HG03575 (cell line): ENCODE measurements at regions not wholly inside any gene's neighbourhood (a gene's known extent, or its start where the extent isn't known, plus 50 kb on each side); places are given as distances from the start of the nearest gene placed in this dataset.

ENCODE experiments used
- ATAC-seq: cut with Tn5 transposase; IDR thresholded peaks from one replicate; pipeline ENCODE4 v1.9.1; 2021; ENCODE audit not compliant: unreplicated experiment, insufficient number of reproducible peaks, low FRiP score; ENCODE audit errors: extremely low read depth

DNA sequence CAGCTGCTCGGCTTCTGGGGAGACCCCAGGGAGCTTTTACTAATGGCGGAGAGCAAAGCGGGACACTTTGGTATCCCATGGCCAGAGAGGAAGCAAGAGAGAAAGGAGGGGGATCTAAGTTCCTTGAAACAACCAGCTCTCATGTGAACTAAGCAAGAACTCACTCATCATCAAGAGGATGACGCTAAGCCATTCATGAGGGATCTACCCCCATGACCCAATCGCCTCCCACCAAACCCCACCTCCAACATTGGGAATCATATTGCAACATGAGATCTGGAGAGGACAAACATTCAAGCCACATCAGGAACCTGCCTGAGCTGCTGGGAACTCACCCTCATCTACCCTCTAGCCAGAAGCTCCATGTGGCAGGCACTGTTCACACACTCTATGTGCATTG lies 372.1 kb upstream of the RUNX1 start:
- no peak for ATAC-seq

DNA sequence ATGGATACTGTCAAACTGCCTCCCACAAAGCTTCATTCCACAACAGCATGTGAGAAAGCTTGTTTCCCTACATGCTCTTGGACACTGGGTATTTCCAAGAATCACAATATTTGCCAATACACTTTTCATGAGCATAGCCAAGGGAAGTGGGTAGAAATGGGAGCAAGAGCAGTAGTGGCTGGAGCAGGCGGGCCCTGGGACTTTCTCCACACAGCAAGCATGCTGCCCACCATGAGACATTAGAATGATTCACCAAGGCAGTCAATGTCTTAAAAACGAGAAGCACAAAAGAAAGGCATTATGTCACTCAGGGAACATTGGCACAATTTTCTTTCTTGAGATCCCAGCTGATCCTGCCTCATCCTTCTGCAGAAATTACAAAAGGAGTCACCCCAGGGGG lies 371.6 kb upstream of the RUNX1 start:
- no peak for ATAC-seq

DNA sequence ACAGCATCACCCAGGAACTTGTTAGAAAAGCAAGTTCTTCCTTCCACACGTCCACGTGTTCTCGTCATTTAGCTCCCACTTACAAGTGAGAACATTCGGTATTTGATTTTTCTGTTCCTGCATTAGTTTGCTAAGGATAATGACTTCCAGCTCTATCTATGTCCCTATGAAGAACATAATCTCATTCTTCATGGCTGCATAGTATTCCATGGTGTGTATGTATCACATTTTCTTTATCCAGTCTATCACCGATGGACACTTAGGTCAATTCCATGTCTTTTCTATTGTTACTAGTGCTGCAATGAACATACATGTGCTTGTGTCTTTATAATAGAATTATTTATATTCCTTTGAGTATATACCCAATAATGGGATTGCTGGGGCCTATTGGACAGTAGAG lies 368.7 kb upstream of the RUNX1 start:
- ATAC-seq, result no peak

DNA sequence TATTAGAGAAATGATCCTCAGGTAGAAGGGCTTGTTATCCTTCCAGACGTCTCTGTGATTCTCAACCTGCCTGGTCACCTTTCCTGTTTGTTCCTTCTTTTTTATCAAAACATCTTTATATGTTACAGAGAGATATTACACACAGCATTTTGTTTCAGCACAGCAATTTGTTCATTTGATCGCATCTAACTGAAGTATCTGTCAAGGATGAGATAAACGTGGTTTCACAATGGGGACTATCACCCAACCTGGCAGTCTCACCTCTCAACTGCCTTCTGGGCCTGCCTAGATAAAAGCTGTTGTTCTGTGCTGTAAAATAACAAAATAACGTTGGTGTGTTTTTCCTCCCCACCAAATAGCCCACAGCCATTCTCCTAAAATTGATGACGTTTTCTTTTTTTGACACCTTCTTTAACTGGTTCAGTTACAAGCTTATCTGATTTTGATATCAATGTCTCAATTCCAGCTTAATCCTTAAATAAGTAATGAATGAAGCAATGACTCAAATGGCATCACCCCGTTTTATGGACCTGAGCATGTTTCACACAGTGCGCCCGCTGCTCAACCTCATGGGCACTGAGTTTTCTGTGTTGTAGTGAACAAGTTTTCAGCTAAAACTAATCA lies 367.9 kb upstream of the RUNX1 start:
- no peak for ATAC-seq

DNA sequence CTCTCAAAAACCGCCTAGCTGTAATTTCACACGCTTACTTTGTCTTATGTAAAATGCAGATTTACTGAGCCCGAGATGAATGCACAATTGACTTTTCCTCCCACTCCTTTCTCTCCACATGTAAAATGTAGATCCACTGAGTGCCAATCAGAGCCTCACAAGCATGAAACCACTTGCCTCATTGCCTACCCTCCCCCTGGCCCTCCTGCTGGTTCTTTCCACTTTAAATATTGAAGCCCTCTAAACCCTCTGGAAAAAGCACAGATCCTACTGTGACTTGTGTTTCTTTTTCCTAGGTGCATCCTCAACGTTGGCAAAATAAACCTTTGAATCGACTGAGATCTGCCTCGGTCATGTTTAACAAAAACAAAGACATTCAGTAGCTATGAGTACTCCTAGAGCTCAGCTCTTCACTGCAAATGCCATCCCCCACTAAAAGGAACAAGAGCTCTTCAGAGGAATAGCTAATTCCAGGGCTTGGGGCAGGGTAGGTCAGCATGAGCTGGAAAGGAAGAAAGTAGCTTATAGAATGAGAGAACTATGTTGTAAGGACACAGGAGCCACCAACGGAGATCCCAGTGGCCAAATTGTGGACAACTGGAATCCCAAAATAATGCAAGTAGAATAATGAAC lies 365.5 kb upstream of the RUNX1 start:
- ATAC-seq, result no peak

DNA sequence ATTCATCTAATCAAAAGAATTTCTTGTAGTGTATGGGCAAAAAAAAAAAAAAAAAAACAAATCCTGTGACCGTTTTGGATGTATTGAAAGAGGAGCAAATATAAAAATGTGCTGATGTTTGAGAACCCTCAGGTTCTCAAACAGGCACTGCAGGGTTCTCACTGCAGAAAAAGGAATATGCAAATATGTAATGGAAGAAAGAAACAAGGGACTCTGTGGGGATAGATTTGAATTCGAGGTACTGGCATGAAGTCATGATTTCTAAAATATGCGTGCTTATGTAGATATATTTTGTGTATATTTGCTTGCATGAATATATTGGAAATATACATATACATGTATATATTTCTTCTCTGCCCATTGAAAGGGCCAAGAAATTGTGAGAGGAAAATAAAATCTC lies 365.0 kb upstream of the RUNX1 start:
- ATAC-seq, result no peak

DNA sequence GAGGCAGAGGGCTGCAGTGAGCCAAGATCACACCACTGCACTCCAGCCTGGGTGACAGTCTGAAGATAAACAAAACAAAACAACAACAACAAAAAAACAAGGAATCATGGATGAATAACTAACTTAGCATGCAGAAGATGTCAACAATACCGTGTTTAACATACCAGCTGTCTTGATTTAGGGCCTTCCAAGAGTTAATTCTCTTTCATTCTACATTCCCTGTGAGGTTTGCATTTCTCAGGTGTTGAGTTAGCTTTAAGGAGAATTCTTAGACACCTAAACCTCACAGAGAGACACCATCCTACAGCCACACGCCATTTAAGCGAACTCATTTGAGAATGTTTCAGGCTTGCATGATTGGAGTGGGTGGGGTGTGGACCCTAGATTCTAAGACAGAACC lies 363.1 kb upstream of the RUNX1 start:
- no peak for ATAC-seq

DNA sequence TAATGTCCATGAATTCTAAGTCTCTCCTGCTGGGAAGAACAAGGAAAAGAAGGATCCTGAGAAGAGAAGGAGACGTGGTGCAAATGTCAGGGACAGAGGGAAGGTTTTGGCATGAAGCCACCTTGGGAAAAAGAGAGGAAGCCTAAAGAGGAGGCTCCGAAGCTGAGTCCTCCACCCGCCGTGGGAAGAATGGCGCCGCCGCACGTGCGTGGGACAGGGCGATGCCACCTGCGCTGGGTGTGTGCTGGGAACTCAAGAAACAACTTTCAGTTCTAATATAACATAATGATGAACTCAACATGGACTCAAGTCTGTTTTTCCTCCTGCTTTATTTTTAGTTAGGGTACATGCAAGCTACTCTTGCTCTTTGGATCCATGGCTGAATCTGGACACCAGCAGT lies 362.3 kb upstream of the RUNX1 start:
- ATAC-seq, result no peak

DNA sequence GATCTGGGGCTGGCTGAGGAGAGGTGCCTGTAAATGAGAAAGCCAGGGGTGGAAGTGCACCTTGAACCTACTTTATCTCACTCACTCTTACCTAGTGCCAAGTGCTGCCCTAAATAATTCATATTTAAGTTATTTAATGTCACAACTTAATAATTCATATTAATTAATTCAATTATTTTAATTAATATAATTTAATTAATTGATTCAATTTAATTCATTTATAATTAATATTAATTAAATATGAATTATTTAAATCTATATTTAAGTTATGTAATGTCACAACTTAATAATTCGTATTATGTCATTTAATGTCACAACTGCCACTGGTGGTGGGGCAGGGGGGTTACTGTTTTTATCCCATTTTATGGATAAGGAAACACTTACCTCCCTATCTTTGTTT lies 361.6 kb upstream of the RUNX1 start:
- no peak for ATAC-seq

DNA sequence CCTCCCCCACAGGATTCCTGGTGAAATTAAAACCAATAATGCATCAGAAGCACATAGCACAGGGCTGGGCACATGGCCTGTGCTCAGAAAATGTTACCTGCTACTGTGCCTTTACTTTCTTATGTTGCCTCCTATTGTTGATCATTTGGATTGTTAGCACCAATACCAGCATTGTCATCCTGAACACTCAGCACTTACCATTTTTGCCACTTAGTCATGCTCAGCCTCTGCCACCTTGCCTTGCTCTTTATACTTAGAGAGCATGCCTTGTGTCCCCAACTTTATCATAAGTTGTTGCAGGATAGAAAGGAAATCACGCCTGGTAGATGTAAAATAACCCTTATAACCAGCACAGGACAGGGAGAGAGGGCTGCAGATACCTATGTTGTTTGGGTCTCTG lies 361.0 kb upstream of the RUNX1 start:
- ATAC-seq, result no peak

DNA sequence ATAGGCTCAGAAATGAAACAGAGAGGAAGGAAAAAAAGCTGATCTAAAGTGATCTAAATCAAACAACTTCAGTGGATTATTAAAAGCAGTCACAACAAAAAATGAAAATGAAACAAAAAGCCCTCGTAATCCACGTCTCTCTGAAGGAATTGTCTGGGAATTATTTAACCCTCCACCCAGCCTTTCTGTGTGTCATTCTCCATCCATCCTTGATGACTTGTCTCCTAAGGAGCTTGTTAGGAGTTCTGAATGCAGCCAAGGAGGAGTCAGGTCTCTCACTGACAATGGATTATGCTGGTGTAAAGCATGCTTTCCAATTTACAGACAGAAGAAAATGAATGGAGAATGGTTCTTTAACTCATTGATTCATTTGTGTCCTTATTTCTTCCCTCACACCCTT lies 359.3 kb upstream of the RUNX1 start:
- ATAC-seq, result no peak

DNA sequence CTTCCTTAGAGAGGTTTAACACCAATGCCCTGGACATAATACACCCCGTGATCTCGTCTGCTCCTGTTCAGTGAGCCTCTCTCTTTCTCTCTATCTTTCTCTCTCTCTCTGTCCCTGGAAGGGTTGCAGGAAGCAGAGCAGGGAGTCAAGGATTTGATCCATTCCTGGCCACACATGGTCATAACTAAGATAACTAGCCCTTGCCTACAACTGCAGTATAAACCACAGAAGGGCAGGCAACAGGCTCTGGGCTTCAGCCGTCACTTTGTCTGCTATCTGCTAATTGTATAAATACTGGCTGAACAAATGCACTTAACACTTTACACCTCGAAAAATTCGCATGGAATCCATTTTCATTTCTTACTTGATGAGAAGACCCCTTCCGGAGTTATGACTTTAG lies 357.5 kb upstream of the RUNX1 start:
- ATAC-seq, result no peak

DNA sequence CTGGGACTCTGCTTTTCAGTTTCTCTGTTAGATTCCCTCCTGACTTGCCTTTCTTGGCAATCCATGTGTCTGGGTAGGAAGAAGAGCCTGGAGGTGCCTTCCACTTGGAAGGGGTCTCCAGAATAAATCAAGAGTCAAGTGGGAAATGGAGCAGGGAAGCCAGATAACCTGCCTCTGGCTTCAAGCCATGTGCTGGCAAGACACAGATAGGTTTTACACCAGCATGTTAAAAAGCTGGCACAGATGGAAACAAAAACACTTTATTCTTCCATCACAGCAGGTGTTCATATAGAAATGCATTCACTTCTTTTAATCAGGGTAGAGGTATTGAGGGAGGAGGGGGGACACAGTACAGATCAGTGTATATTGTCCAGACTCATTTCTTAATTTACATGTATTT lies 356.9 kb upstream of the RUNX1 start:
- no peak for ATAC-seq

DNA sequence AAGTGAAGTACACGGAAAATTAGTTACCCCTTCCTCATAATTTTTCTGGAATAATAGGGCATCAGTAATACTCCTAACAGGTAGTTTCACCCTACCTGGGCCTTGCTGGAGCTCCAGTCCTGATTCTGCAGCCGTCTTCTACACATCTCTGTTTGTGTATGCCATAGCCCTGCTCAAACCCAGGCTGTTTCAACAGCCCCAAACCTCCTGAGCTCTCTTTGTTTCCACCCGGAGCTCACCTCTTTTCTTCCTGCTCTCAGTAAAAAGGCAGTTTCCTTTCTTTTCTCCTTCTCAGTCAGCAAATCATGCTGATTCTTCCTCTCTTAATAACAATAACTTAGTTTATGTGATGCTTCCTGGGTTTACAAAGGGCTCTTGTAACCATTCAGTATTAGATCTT lies 355.1 kb upstream of the RUNX1 start:
- no peak for ATAC-seq

DNA sequence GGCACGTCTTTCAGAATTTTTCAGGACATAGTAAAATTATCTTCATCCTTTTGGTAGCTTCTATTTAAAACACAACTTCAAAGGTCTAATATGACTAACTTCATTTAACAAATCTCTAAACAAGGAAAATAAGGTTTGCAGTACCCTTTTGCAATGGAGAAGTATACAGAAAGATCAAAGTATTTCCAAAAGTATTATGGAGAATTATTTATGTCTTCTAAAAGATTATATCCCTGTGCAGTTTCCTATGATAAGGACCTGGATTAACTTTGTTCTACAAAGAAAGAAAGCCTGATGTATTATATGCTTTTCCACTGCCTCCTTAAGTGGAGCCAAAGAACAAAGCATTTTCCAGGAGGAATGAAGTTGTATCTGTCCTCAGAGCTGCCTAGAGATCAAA lies 353.0 kb upstream of the RUNX1 start:
- no peak for ATAC-seq

DNA sequence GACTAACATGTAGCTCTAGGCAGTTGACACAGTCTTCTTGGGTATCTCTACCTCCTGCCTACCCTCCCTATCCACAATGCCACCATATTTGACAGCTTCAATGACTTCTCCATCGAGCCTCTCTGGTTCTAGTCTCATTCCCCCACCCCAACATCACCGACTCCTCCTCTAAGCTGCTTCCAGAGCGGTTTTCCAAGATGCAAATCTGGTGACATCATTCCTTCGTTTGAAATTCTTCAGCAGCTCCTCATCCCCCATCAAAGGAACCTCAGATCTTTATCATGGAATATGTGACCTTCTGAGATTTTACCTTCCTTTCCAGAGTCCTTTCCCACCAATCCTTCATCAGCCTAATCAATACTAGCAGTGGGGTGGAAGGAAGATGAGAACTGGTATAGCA lies 352.4 kb upstream of the RUNX1 start:
- ATAC-seq, result no peak

DNA sequence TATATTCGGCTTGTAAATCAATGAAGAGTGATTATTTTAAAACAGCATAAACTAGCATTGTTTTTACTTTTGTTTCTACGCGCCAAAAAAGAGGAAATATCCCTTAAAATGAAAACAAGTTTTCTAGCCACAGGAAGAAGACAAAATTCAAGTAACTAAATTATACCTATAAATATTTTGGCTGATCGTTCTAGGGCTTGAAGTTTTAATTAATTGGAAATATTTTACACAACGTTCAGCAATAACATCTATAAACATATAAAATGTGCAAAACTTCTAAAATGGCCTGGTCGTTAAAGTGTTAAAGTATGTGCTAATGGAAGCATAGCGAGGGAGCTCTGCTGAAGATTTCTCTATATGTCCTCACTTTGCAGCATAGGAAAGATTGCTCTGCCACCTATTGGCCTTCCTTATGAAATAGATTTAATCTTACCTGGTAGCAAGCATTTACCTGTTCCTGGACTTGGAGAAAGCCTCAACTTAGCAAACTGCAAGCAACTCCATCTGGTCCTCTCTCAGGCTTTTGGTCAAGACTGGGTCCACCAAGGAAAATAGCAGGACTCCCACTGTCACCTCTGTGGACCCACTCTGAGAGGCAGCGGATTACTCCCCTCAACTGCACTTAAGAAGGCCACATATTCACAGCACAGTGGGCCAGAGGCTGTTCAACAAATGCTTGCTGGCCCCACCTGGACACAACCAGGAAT lies 351.3 kb upstream of the RUNX1 start:
- no peak for ATAC-seq

DNA sequence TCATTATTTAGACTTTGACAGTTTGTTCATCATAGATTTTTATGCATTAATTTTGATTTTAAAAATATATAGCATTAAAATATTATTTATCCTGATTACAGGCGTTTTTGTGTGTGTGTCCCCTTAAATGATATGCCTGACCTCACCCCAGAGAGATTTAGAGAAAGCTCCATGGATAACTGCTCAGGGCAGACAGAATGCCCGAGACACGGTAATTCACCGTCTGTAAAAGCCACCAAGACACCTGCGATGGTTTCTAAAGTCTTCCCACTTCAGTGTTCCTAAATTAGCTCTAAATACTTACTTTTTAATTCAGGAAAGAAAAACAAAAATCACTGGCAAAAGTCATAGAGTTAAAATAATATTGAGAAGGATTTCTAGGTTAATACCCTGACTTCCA lies 350.6 kb upstream of the RUNX1 start:
- ATAC-seq, result no peak

DNA sequence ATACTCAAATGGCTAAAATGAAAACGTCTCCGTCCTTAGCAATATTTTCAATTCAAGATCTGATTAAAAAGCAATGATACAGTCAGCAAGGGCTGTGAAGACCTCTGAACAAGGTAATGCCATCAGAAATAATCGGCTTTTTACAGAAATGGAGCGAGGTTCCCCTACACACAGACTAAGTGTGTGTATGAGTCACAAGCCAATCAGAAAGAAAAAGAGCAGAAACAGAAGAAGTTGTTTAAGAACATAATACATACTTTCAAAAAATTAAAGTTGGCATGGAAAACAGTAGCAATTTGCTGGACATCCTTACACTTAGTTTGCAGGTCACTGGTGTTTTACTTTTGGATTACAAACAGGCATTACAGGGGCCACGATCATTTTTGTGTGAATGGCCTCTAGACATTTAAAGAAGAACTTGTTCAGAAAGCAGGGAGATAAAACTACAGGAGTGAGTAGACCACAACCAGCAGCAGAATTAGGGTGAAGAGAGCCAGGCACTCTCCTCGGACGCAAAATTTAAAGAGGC lies 350.0 kb upstream of the RUNX1 start:
- no peak for ATAC-seq

DNA sequence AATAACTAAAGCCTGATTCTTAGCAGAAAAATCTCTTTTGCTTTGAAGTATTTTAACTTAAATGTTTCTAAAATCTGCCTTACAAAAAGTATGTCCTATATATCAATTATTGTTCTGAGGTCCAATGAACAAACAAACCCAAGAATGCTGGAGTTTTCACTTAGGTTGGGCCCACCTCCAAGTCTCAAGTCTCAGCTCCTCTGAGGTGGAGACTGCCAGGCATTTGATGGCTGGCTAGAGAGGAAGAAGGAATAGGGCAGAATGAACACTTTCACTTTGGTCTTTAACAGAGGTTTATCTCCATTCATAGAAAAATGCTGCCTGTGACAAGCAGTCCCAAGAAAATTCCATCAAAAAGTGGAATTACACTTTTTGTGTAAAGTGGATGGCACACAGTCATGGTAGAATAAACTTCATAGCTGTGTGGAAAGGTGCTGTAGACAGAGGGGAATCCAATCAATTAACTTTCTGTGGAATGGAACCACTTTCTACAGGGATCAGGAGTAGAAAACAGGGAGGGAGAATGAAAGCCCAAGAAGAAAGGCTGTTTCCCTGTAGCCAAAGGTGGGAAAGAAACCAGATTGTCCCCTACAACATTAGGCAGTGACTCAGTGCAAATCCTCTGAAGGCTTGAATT lies 349.4 kb upstream of the RUNX1 start:
- no peak for ATAC-seq
